PC-9 (cell line): ENCODE measurements at regions not wholly inside any gene's neighbourhood (a gene's known extent, or its start where the extent isn't known, plus 50 kb on each side); places are given as distances from the start of the nearest gene placed in this dataset.
A peak's percentile ranks its signal among the peaks of the same experiment; 100 is the strongest.

ENCODE experiments used
- BruUV-seq: library from RNA; stranded (reverse); fragments of 400-500 nt; replicated peaks from 2 replicates; lab custom pipeline; 2021; lab: Mats Ljungman, UMichigan
- CTCF ChIA-PET: fragments of 300-600 bp; sonication (Branson Sonifier 250); formaldehyde crosslinking; loops from one replicate; lab custom pipeline; 2022; ENCODE audit warnings: antibody characterized with exemption; lab: Charles Lee
- POLR2A ChIA-PET: fragments of 300-600 bp; sonication (Branson Sonifier 250); formaldehyde crosslinking; loops from one replicate; lab custom pipeline; 2022; ENCODE audit warnings: antibody characterized with exemption; ENCODE audit not compliant: unreplicated experiment; lab: Charles Lee
- DNase-seq, 2 experiments: peaks; one replicate each; pipeline versions ENCODE4 v3.0.0 to v3.0.0-alpha.2; 2015 to 2022; ENCODE audit warnings: mixed read lengths in 1 of 2
- H2AFZ ChIP-seq: fragments of 200-600 bp; sonication (generic); 2 replicates; pipeline ENCODE4 v1.8.1; 2017; ENCODE audit warnings: antibody characterized with exemption
- H3F3A ChIP-seq: fragments of 200-600 bp; sonication (generic); 2 replicates; pipeline ENCODE4 v1.8.1; 2017; ENCODE audit warnings: antibody characterized with exemption, mild to moderate bottlenecking, low read depth; ENCODE audit not compliant: insufficient read depth
- H3K27ac ChIP-seq: fragments of 200-600 bp; sonication (generic); 2 replicates; pipeline ENCODE4 v1.6.1; 2016; ENCODE audit warnings: mixed run types
- H3K27me3 ChIP-seq: fragments of 200-600 bp; sonication (generic); 2 replicates; pipeline ENCODE4 v1.6.1; 2016; ENCODE audit warnings: low read depth, mixed run types; ENCODE audit not compliant: insufficient read depth
- H3K36me3 ChIP-seq: fragments of 200-600 bp; sonication (generic); 2 replicates; pipeline ENCODE4 v1.6.1; 2016; ENCODE audit warnings: low read depth, mixed run types
- H3K4me1 ChIP-seq: fragments of 200-600 bp; sonication (generic); replicated peaks from 2 replicates; pipeline ENCODE4 v1.6.1; 2016; ENCODE audit warnings: mixed run types; ENCODE audit not compliant: insufficient read depth
- H3K4me2 ChIP-seq: fragments of 200-600 bp; sonication (generic); 2 replicates; pipeline ENCODE4 v1.6.1; 2017; ENCODE audit warnings: mixed run types
- H3K4me3 ChIP-seq: fragments of 200-600 bp; sonication (generic); 2 replicates; pipeline ENCODE4 v1.6.1; 2016; ENCODE audit warnings: mixed run types
- H3K79me2 ChIP-seq: fragments of 200-600 bp; sonication (generic); 2 replicates; pipeline ENCODE4 v1.6.1; 2017; ENCODE audit warnings: low read depth, mixed run types
- H3K9me2 ChIP-seq: fragments of 200-600 bp; sonication (generic); 2 replicates; pipeline ENCODE4 v1.8.1; 2017; ENCODE audit warnings: mild to moderate bottlenecking; ENCODE audit not compliant: insufficient read depth
- H3K9me3 ChIP-seq: fragments of 200-600 bp; sonication (generic); 2 replicates; pipeline ENCODE4 v1.8.1; 2016; ENCODE audit warnings: low read depth; ENCODE audit not compliant: insufficient read depth
- H4K20me1 ChIP-seq: fragments of 200-600 bp; sonication (generic); 2 replicates; pipeline ENCODE4 v1.8.1; 2017; ENCODE audit not compliant: insufficient read depth
- CTCF ChIP-seq: fragments of 200-600 bp; sonication (generic); conservative IDR thresholded peaks from 2 replicates; pipeline ENCODE4 v1.6.1; 2017; ENCODE audit warnings: mixed run types, antibody characterized with exemption, mild to moderate bottlenecking, moderate library complexity
- EZH2 ChIP-seq: fragments of 200-600 bp; sonication (generic); IDR thresholded peaks from 2 replicates; pipeline ENCODE4 v1.8.0; 2017; ENCODE audit warnings: antibody characterized with exemption, low read depth
- intact Hi-C: fragments of 100-400 bp; cut with micrococcal nuclease; formaldehyde crosslinking; loops from one replicate; pipeline ENCODE4 v1.10.0; 2022; ENCODE audit not compliant: unreplicated experiment

- Histone ChIP-seq H3K27me3 (no peaks in the 10 kb centered on the region), H3K36me3 (no peaks in the 10 kb centered on the region), H3K27ac (no peak overlapping the region), H3K9me2 (no peaks in the 10 kb centered on the region), H2AFZ (no peak overlapping the region), H3K4me2 (no peak overlapping the region), H3K4me3 (no peak overlapping the region), H3F3A (no peaks in the 10 kb centered on the region), H3K79me2 (no peaks in the 10 kb centered on the region), H3K9me3 (no peaks in the 10 kb centered on the region), H4K20me1 (no peaks in the 10 kb centered on the region), H3K4me1 (no peaks in the 10 kb centered on the region)
- BruUV-seq = no TSS peak
- POLR2A ChIA-PET = no interaction called here
- intact Hi-C loops = loop anchor here (10.0 kb wide), 1 partner anchor 570 kb away; no protein-coding TSS in a partner anchor
- TF ChIP-seq CTCF = peak; percentile 67
- TF ChIP-seq EZH2 = no peak
- CTCF ChIA-PET = interaction anchor here (0.7 kb wide), 1 partner anchor 466 kb away, joined by 3 read pairs; no protein-coding TSS in a partner anchor
- no peak for DNase-seq
These were observed 450.7 kb downstream of the UBE2NL start for GRCh38 chrX:144334577-144334976.

GRCh38 chrX:144335402-144335801, 451.5 kb downstream of the UBE2NL start:
- H3K4me1 ChIP-seq = no peaks in the 10 kb centered on the region
- POLR2A ChIA-PET = no interaction called here
- BruUV-seq = no TSS peak
- H3K27ac ChIP-seq = no peak overlapping the region
- no peak overlapping the region for H3K4me2 ChIP-seq
- H3K9me3 ChIP-seq = no peaks in the 10 kb centered on the region
- intact Hi-C loops = loop anchor here (10.0 kb wide), 1 partner anchor 569 kb away; no protein-coding TSS in a partner anchor
- no peak overlapping the region for H3K4me3 ChIP-seq
- no peak for DNase-seq
- H3K36me3 ChIP-seq = no peaks in the 10 kb centered on the region
- H3F3A ChIP-seq = no peaks in the 10 kb centered on the region
- no peaks in the 10 kb centered on the region for H3K79me2 ChIP-seq
- CTCF ChIA-PET = interaction anchor here (0.6 kb wide), 1 partner anchor 384 kb away, joined by 3 read pairs; no protein-coding TSS in a partner anchor
- TF ChIP-seq EZH2 = no peak
- TF ChIP-seq CTCF = no peak
- H2AFZ ChIP-seq = no peak overlapping the region
- H3K27me3 ChIP-seq = no peaks in the 10 kb centered on the region
- H3K9me2 ChIP-seq = no peaks in the 10 kb centered on the region
- H4K20me1 ChIP-seq = no peaks in the 10 kb centered on the region

GRCh38 chrX:144379156-144379555, 495.3 kb downstream of the UBE2NL start:
- no peaks in the 10 kb centered on the region for H3F3A ChIP-seq
- no peaks in the 10 kb centered on the region for H3K36me3 ChIP-seq
- DNase-seq = no peak
- H3K9me2 ChIP-seq = no peaks in the 10 kb centered on the region
- BruUV-seq = no TSS peak
- H3K27me3 ChIP-seq = no peaks in the 10 kb centered on the region
- TF ChIP-seq CTCF (no peak), EZH2 (no peak)
- no peaks in the 10 kb centered on the region for H3K4me1 ChIP-seq
- no peak overlapping the region for H3K4me2 ChIP-seq
- H4K20me1 ChIP-seq = no peaks in the 10 kb centered on the region
- H3K27ac ChIP-seq = no peak overlapping the region
- H3K9me3 ChIP-seq = no peaks in the 10 kb centered on the region
- POLR2A ChIA-PET = no interaction called here
- CTCF ChIA-PET = no interaction called here
- no peak overlapping the region for H2AFZ ChIP-seq
- H3K4me3 ChIP-seq = no peak overlapping the region
- H3K79me2 ChIP-seq = no peaks in the 10 kb centered on the region
- intact Hi-C loops = no loop called here
